Vagina (tissue), 2 donors: ENCODE measurements at regions not wholly inside any gene's neighbourhood (a gene's known extent, or its start where the extent isn't known, plus 50 kb on each side); places are given as distances from the start of the nearest gene placed in this dataset.

Source experiments
- POLR2A ChIP-seq, 2 donors: fragments of 450-650 bp; IDR thresholded peaks; one replicate each; pipeline ENCODE4 v1.6.1; 2017; ENCODE audit warnings: antibody characterized with exemption in 2 of 2, mild to moderate bottlenecking in 2 of 2, moderate library complexity in 2 of 2
- POLR2AphosphoS5 ChIP-seq, 2 donors: sonication (generic); formaldehyde crosslinking; IDR thresholded peaks; one replicate each; pipeline ENCODE4 v1.9.0; 2017; ENCODE audit warnings: antibody characterized with exemption in 2 of 2, mild to moderate bottlenecking in 2 of 2, low read depth in 1 of 2; ENCODE audit not compliant: insufficient read depth in 1 of 2
- TF ChIP-seq, protein P1 (sequence below), 3 experiments: fragments of 450-650 bp in 2 of 3; fragments of 200-600 bp in 1 of 3; sonication (generic) in 1 of 3; IDR thresholded peaks; one replicate each; pipeline ENCODE4 v1.5.1; 2017 to 2019; ENCODE audit warnings: antibody characterized with exemption in 3 of 3, mild to moderate bottlenecking in 2 of 3, moderate library complexity in 2 of 3

DNA sequence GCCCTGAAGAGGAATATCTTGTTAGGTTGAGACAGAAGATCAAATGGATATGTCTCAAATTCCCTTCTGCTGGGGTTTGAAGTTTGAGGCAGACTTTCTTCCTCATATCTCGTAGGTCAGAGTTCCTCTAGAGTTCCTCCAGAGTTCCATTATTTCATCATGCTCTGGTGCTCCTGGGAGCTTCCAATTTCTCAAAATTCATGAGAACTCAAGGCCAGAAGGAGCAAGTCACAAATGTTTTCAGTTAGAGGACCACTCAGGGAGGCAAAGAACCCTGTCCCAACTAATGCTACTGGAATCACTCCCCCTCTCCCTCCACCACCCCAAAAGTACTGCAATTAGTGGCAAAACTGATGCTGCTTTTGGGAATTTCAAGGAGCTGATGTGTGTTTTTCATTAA lies 115.7 kb upstream of the RBMS1 start:
- TF ChIP-seq POLR2AphosphoS5 (IDR thresholded peaks at IDR 0.05; ENCODE audit: insufficient read depth in 1 of 2, low read depth in 1 of 2) (no peak), POLR2A (IDR thresholded peaks at IDR 0.05) (no peak)
- TF ChIP-seq, protein P1, sequence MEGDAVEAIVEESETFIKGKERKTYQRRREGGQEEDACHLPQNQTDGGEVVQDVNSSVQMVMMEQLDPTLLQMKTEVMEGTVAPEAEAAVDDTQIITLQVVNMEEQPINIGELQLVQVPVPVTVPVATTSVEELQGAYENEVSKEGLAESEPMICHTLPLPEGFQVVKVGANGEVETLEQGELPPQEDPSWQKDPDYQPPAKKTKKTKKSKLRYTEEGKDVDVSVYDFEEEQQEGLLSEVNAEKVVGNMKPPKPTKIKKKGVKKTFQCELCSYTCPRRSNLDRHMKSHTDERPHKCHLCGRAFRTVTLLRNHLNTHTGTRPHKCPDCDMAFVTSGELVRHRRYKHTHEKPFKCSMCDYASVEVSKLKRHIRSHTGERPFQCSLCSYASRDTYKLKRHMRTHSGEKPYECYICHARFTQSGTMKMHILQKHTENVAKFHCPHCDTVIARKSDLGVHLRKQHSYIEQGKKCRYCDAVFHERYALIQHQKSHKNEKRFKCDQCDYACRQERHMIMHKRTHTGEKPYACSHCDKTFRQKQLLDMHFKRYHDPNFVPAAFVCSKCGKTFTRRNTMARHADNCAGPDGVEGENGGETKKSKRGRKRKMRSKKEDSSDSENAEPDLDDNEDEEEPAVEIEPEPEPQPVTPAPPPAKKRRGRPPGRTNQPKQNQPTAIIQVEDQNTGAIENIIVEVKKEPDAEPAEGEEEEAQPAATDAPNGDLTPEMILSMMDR (IDR thresholded peaks at IDR 0.05) = no peak
